ENCODE measurements at regions not wholly inside any gene's neighbourhood (a gene's known extent, or its start where the extent isn't known, plus 50 kb on each side); places are given as distances from the start of the nearest gene placed in this dataset.

- intact Hi-C loops (cut with micrococcal nuclease): no loop called here
- CTCF ChIA-PET: interaction anchor here (1.8 kb wide), 1 partner anchor 10 kb away, joined by 7 read pairs; no protein-coding TSS in a partner anchor
- H3K27ac Mint-ChIP-seq: no peak overlapping the region
These were observed 149.5 kb upstream of the RUNX1 start for GRCh38 chr21:35198565-35198964.

GRCh38 chr21:35197992-35198431 is 148.9 kb upstream of the RUNX1 start:
- Histone ChIP-seq H3K4me1 (ENCODE audit: control insufficient read depth in 2 of 2, insufficient read depth in 2 of 2, low read length in 2 of 2) (no peaks in the 10 kb centered on the region), H3K36me3 (ENCODE audit: control insufficient read depth in 2 of 3, insufficient read depth in 3 of 3, low read length in 3 of 3) (no peaks in the 10 kb centered on the region), H3K27ac (ENCODE audit: low read depth, low read length) (no peak overlapping the region), H3K9me3 (ENCODE audit: control insufficient read depth in 2 of 3, low read length in 3 of 3) (no peaks in the 10 kb centered on the region), H3K27me3 (ENCODE audit: control insufficient read depth in 2 of 2, insufficient read depth in 2 of 2, low read length in 2 of 2) (no peaks in the 10 kb centered on the region), H3K4me3 (ENCODE audit: low read length) (no peak overlapping the region)
- peaks cover 0 to 3% (median 0%) of the 10 kb centered on the region in 5 donors for H3K36me3 Mint-ChIP-seq
- H3K4me1 Mint-ChIP-seq: peaks cover 0 to 6% (median 0%) of the 10 kb centered on the region in 7 donors
- DNase-seq (no peak), ATAC-seq (no peak)
- intact Hi-C loops (cut with micrococcal nuclease): no loop called here
- ChIA-PET POLR2A (no interaction called here), CTCF (interaction anchor here (1.8 kb wide), 1 partner anchor 11 kb away, joined by 7 read pairs; no protein-coding TSS in a partner anchor)
- H3K4me3 Mint-ChIP-seq: no peak overlapping the region
- peaks cover 0 to 11% (median 0%) of the 10 kb centered on the region in 11 donors for H3K9me3 Mint-ChIP-seq
- H3K27me3 Mint-ChIP-seq: peaks cover 0 to 4% (median 0%) of the 10 kb centered on the region in 5 donors
- H3K27ac Mint-ChIP-seq: no peak overlapping the region

More at GRCh38 chr21:35198565-35198964, 149.5 kb upstream of the RUNX1 start:
- no peak overlapping the region for H3K4me3 ChIP-seq (ENCODE audit: low read length)
- Mint-ChIP-seq H3K9me3 (peaks cover 0 to 10% (median 0%) of the 10 kb centered on the region in 11 donors), H3K4me3 (no peak overlapping the region), H3K27me3 (peaks cover 0 to 3% (median 0%) of the 10 kb centered on the region in 5 donors), H3K36me3 (peaks cover 0 to 3% (median 0%) of the 10 kb centered on the region in 5 donors), H3K4me1 (peaks cover 0 to 6% (median 0%) of the 10 kb centered on the region in 7 donors)
- no peaks in the 10 kb centered on the region for H3K36me3 ChIP-seq (ENCODE audit: control insufficient read depth in 2 of 3, insufficient read depth in 3 of 3, low read length in 3 of 3)
- ATAC-seq (no peak), DNase-seq (no peak)
- POLR2A ChIA-PET: no interaction called here
- H3K9me3 ChIP-seq (ENCODE audit: control insufficient read depth in 2 of 3, low read length in 3 of 3): no peaks in the 10 kb centered on the region
- no peaks in the 10 kb centered on the region for H3K27me3 ChIP-seq (ENCODE audit: control insufficient read depth in 2 of 2, insufficient read depth in 2 of 2, low read length in 2 of 2)
- H3K27ac ChIP-seq (ENCODE audit: low read depth, low read length): no peak overlapping the region
- H3K4me1 ChIP-seq (ENCODE audit: control insufficient read depth in 2 of 2, insufficient read depth in 2 of 2, low read length in 2 of 2): no peaks in the 10 kb centered on the region

GRCh38 chr21:35197191-35197590 is 148.1 kb upstream of the RUNX1 start:
- peaks cover 0 to 6% (median 0%) of the 10 kb centered on the region in 7 donors for H3K4me1 Mint-ChIP-seq
- Histone ChIP-seq H3K4me3 (ENCODE audit: low read length) (no peak overlapping the region), H3K36me3 (ENCODE audit: control insufficient read depth in 2 of 3, insufficient read depth in 3 of 3, low read length in 3 of 3) (no peaks in the 10 kb centered on the region), H3K27me3 (ENCODE audit: control insufficient read depth in 2 of 2, insufficient read depth in 2 of 2, low read length in 2 of 2) (no peaks in the 10 kb centered on the region), H3K27ac (ENCODE audit: low read depth, low read length) (no peak overlapping the region), H3K9me3 (ENCODE audit: control insufficient read depth in 2 of 3, low read length in 3 of 3) (no peaks in the 10 kb centered on the region), H3K4me1 (ENCODE audit: control insufficient read depth in 2 of 2, insufficient read depth in 2 of 2, low read length in 2 of 2) (no peaks in the 10 kb centered on the region)
- H3K9me3 Mint-ChIP-seq: peaks cover 0 to 13% (median 0%) of the 10 kb centered on the region in 11 donors
- ChIA-PET POLR2A (no interaction called here), CTCF (no interaction called here)
- peaks cover 0 to 3% (median 0%) of the 10 kb centered on the region in 5 donors for H3K36me3 Mint-ChIP-seq
- DNase-seq: no peak
- no peak overlapping the region for H3K4me3 Mint-ChIP-seq
- no peak overlapping the region for H3K27ac Mint-ChIP-seq
- no peak for ATAC-seq
- peaks cover 0 to 8% (median 0%) of the 10 kb centered on the region in 5 donors for H3K27me3 Mint-ChIP-seq
- intact Hi-C loops (cut with micrococcal nuclease): no loop called here

GRCh38 chr21:35196128-35196527 is 147.0 kb upstream of the RUNX1 start:
- H3K36me3 Mint-ChIP-seq: peaks cover 0 to 3% (median 0%) of the 10 kb centered on the region in 5 donors
- intact Hi-C loops (cut with micrococcal nuclease): no loop called here
- H3K4me1 Mint-ChIP-seq: peaks cover 0 to 6% (median 0%) of the 10 kb centered on the region in 7 donors
- H3K4me3 Mint-ChIP-seq: no peak overlapping the region
- Histone ChIP-seq H3K9me3 (ENCODE audit: control insufficient read depth in 2 of 3, low read length in 3 of 3) (no peaks in the 10 kb centered on the region), H3K4me3 (ENCODE audit: low read length) (no peak overlapping the region), H3K36me3 (ENCODE audit: control insufficient read depth in 2 of 3, insufficient read depth in 3 of 3, low read length in 3 of 3) (no peaks in the 10 kb centered on the region), H3K27ac (ENCODE audit: low read depth, low read length) (no peak overlapping the region), H3K4me1 (ENCODE audit: control insufficient read depth in 2 of 2, insufficient read depth in 2 of 2, low read length in 2 of 2) (no peaks in the 10 kb centered on the region), H3K27me3 (ENCODE audit: control insufficient read depth in 2 of 2, insufficient read depth in 2 of 2, low read length in 2 of 2) (no peaks in the 10 kb centered on the region)
- H3K27ac Mint-ChIP-seq: no peak overlapping the region
- DNase-seq (no peak), ATAC-seq (no peak)
- H3K27me3 Mint-ChIP-seq: peaks cover 0 to 8% (median 0%) of the 10 kb centered on the region in 5 donors
- ChIA-PET POLR2A (no interaction called here), CTCF (interaction anchor here (0.7 kb wide), 1 partner anchor 9 kb away, joined by 3 read pairs; no protein-coding TSS in a partner anchor)
- peaks cover 0 to 13% (median 0%) of the 10 kb centered on the region in 11 donors for H3K9me3 Mint-ChIP-seq

- Histone ChIP-seq H3K4me1 (ENCODE audit: control insufficient read depth in 2 of 2, insufficient read depth in 2 of 2, low read length in 2 of 2) (no peaks in the 10 kb centered on the region), H3K9me3 (ENCODE audit: control insufficient read depth in 2 of 3, low read length in 3 of 3) (no peaks in the 10 kb centered on the region), H3K36me3 (ENCODE audit: control insufficient read depth in 2 of 3, insufficient read depth in 3 of 3, low read length in 3 of 3) (no peaks in the 10 kb centered on the region), H3K27ac (ENCODE audit: low read depth, low read length) (no peak overlapping the region), H3K27me3 (ENCODE audit: control insufficient read depth in 2 of 2, insufficient read depth in 2 of 2, low read length in 2 of 2) (no peaks in the 10 kb centered on the region), H3K4me3 (ENCODE audit: low read length) (no peak overlapping the region)
- Mint-ChIP-seq H3K36me3 (peaks cover 0 to 3% (median 0%) of the 10 kb centered on the region in 5 donors), H3K9me3 (peaks cover 0 to 13% (median 0%) of the 10 kb centered on the region in 11 donors), H3K4me1 (peaks cover 0 to 8% (median 0%) of the 10 kb centered on the region in 7 donors), H3K27me3 (peaks cover 0 to 8% (median 0%) of the 10 kb centered on the region in 5 donors), H3K4me3 (no peak overlapping the region), H3K27ac (no peak overlapping the region)
- DNase-seq (no peak), ATAC-seq (no peak)
- ChIA-PET CTCF (interaction anchor here (0.8 kb wide), 1 partner anchor 32 kb away, joined by 3 read pairs; no protein-coding TSS in a partner anchor), POLR2A (no interaction called here)
- intact Hi-C loops (cut with micrococcal nuclease): no loop called here
These were observed 146.1 kb upstream of the RUNX1 start for GRCh38 chr21:35195232-35195631.

- Histone ChIP-seq H3K4me3 (ENCODE audit: low read length) (no peak overlapping the region), H3K9me3 (ENCODE audit: control insufficient read depth in 2 of 3, low read length in 3 of 3) (no peaks in the 10 kb centered on the region), H3K27ac (ENCODE audit: low read depth, low read length) (no peak overlapping the region), H3K36me3 (ENCODE audit: control insufficient read depth in 2 of 3, insufficient read depth in 3 of 3, low read length in 3 of 3) (no peaks in the 10 kb centered on the region), H3K27me3 (ENCODE audit: control insufficient read depth in 2 of 2, insufficient read depth in 2 of 2, low read length in 2 of 2) (no peaks in the 10 kb centered on the region), H3K4me1 (ENCODE audit: control insufficient read depth in 2 of 2, insufficient read depth in 2 of 2, low read length in 2 of 2) (no peaks in the 10 kb centered on the region)
- Mint-ChIP-seq H3K4me3 (no peak overlapping the region), H3K36me3 (peaks cover 0 to 3% (median 0%) of the 10 kb centered on the region in 5 donors), H3K27ac (no peak overlapping the region), H3K4me1 (peaks cover 0 to 3% (median 0%) of the 10 kb centered on the region in 7 donors), H3K27me3 (peaks cover 0 to 8% (median 3%) of the 10 kb centered on the region in 5 donors), H3K9me3 (peaks cover 0 to 11% (median 0%) of the 10 kb centered on the region in 11 donors)
- intact Hi-C loops (cut with micrococcal nuclease): no loop called here
- DNase-seq (no peak), ATAC-seq (no peak)
- CTCF ChIA-PET: interaction anchor here (0.6 to 0.7 kb wide), 2 partner anchors 37 to 181 kb away, joined by 3 read pairs; no protein-coding TSS in a partner anchor
- POLR2A ChIA-PET: interaction anchor here (0.7 to 1.4 kb wide), 2 partner anchors 9 to 124 kb away, joined by 3 read pairs; no protein-coding TSS in a partner anchor
These were observed 142.7 kb upstream of the RUNX1 start for GRCh38 chr21:35191754-35192153.
